K562 (cell line): ENCODE measurements at regions not wholly inside any gene's neighbourhood (a gene's known extent, or its start where the extent isn't known, plus 50 kb on each side); places are given as distances from the start of the nearest gene placed in this dataset.

Experiments
- RFX5 ChIP-seq: IDR thresholded peaks from 2 replicates; pipeline ENCODE4 v1.6.1; 2011; ENCODE audit warnings: low read depth, mild to moderate bottlenecking, improper control_type of control experiment, low read length
- ZNF384 ChIP-seq: IDR thresholded peaks from 2 replicates; pipeline ENCODE4 v1.6.1; 2012; ENCODE audit warnings: low read depth, low read length, improper control_type of control experiment

DNA sequence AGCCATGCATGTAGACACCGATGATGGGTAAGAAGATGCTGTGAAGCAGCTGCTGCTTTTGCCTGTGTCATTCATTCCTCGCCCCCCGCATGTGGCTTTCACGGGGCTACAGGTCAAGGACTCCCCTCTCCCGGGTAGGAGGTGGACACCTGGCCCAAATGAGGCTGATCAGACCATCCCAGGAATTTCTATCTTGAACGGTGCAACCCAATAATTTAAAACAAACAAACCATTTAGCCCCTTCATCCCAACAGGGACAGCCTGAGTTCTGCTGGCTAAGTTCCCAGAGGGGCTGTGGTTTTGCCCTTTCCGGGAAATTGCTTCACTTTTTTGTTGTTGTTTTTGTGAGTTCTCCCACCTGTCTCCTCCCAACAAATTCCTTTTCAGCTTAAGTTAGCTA, 137.7 kb upstream of the CDH5 start:
- TF ChIP-seq RFX5 = no peak
- no peak for TF ChIP-seq ZNF384
